CD4-positive, alpha-beta T cell (primary cell): ENCODE measurements at regions not wholly inside any gene's neighbourhood (a gene's known extent, or its start where the extent isn't known, plus 50 kb on each side); places are given as distances from the start of the nearest gene placed in this dataset.

Source experiments
- ATAC-seq: fragments of 200-7000 bp; cut with Tn5 transposase; one replicate; pipeline ENCODE4 v1.10.0; 2022; ENCODE audit warnings: mild to moderate bottlenecking; ENCODE audit not compliant: poor library complexity
- CTCF ChIA-PET: fragments of 350-600 bp; sonication (Branson Sonifier 250); formaldehyde crosslinking; loops from one replicate; lab custom pipeline; 2021; ENCODE audit warnings: antibody characterized with exemption, inconsistent platforms; lab: Charles Lee
- POLR2A ChIA-PET: fragments of 350-600 bp; sonication (Branson Sonifier 250); formaldehyde crosslinking; loops from one replicate; lab custom pipeline; 2021; ENCODE audit warnings: antibody characterized with exemption, inconsistent platforms; lab: Charles Lee
- DNase-seq, 14 experiments: peaks; one replicate each; pipeline ENCODE4 v3.0.0-alpha.2; 2013 to 2020; ENCODE audit warnings: mixed read lengths in 2 of 14
- H3K27ac ChIP-seq, 2 donors: one replicate each; pipeline versions ENCODE4 v1.5.1 to v1.7.0; 2013; ENCODE audit warnings: low read length in 2 of 2, low read depth in 1 of 2, mild to moderate bottlenecking in 1 of 2
- H3K27me3 ChIP-seq, 2 experiments: 1 replicate in 1 of 2; 2 replicates in 1 of 2; pipeline versions ENCODE4 v1.6.1 to v1.7.0; 2013; ENCODE audit warnings: low read length in 2 of 2, control low read depth in 1 of 2, mild to moderate bottlenecking in 1 of 2, moderate library complexity in 1 of 2; ENCODE audit not compliant: insufficient read depth in 2 of 2, control insufficient read depth in 1 of 2
- H3K36me3 ChIP-seq: one replicate; pipeline ENCODE4 v1.6.1; 2013; ENCODE audit warnings: low read length, control low read depth; ENCODE audit not compliant: insufficient read depth
- H3K4me1 ChIP-seq: one replicate; pipeline ENCODE4 v1.6.1; 2013; ENCODE audit warnings: low read length, control low read depth; ENCODE audit not compliant: insufficient read depth
- H3K4me3 ChIP-seq: one replicate; pipeline ENCODE4 v1.5.1; 2013; ENCODE audit warnings: mild to moderate bottlenecking, low read length, moderate library complexity
- H3K9me3 ChIP-seq, 2 experiments: 1 replicate in 1 of 2; 2 replicates in 1 of 2; pipeline versions ENCODE4 v1.6.1 to v1.7.0; 2013; ENCODE audit warnings: low read length in 2 of 2, mild to moderate bottlenecking in 2 of 2, control low read depth in 1 of 2, moderate library complexity in 1 of 2; ENCODE audit not compliant: control insufficient read depth in 1 of 2, insufficient read depth in 1 of 2
- H3K27ac Mint-ChIP-seq: one replicate; pipeline ENCODE4 v1.8.0; 2020; ENCODE audit warnings: mixed read lengths
- H3K27me3 Mint-ChIP-seq: one replicate; pipeline ENCODE4 v1.8.0; 2021; ENCODE audit warnings: mixed read lengths
- H3K36me3 Mint-ChIP-seq: one replicate; pipeline ENCODE4 v1.8.0; 2021; ENCODE audit warnings: low read depth, mixed read lengths
- H3K4me1 Mint-ChIP-seq: one replicate; pipeline ENCODE4 v1.8.0; 2021; ENCODE audit warnings: low read depth, mixed read lengths
- H3K4me3 Mint-ChIP-seq: one replicate; pipeline ENCODE4 v1.8.0; 2020; ENCODE audit warnings: mild to moderate bottlenecking, mixed read lengths
- H3K9me3 Mint-ChIP-seq: one replicate; pipeline ENCODE4 v1.8.0; 2020; ENCODE audit warnings: mixed read lengths
- CTCF ChIP-seq: fragments of 200-600 bp; IDR thresholded peaks from one replicate; pipeline ENCODE4 v1.8.0; 2022; ENCODE audit warnings: antibody characterized with exemption, mild to moderate bottlenecking
- intact Hi-C, 2 experiments: fragments of 100-400 bp; cut with DNase I in 1 of 2; cut with micrococcal nuclease in 1 of 2; formaldehyde crosslinking; loops; one replicate each; pipeline versions ENCODE4 v1.15.1 to v1.9.0; 2023 to 2025; cut with DNase I, micrococcal nuclease

GRCh38 chr1:37166005-37166404 lies 131.7 kb upstream of the GRIK3 start:
- intact Hi-C loops, result no loop called here

DNA sequence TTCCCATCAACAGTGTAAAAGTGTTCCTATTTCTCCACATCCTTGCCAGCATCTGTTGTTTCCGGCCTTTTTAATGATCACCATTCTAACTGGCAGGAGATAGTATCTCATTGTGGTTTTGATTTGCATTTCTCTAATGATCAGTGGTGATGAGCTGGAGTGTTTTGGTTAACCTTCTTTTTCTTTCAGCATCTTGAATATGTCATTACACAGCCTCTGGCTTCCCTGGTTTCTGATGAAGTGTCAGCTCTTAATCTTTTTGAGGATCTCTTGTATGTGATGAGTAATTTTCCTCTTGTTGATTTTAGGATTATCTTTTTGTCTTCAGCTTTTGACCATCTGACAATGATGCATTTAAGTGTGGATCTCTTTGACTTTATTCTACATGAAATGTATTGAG lies 133.2 kb upstream of the GRIK3 start:
- Histone ChIP-seq H3K9me3 (peaks cover 5 to 10% of the 10 kb centered on the region in 2 experiments), H3K4me1 (no peaks in the 10 kb centered on the region), H3K4me3 (no peak overlapping the region), H3K36me3 (no peaks in the 10 kb centered on the region), H3K27ac (no peak overlapping the region), H3K27me3 (peaks cover 11 to 15% of the 10 kb centered on the region in 2 experiments)
- no peak for TF ChIP-seq CTCF
- no peaks in the 10 kb centered on the region for H3K4me1 Mint-ChIP-seq
- intact Hi-C loops, result no loop called here
- H3K27ac Mint-ChIP-seq, result no peak overlapping the region
- ChIA-PET CTCF (no interaction called here), POLR2A (no interaction called here)
- peaks cover 12% of the 10 kb centered on the region for H3K9me3 Mint-ChIP-seq
- H3K36me3 Mint-ChIP-seq, result no peaks in the 10 kb centered on the region
- H3K27me3 Mint-ChIP-seq, result peaks cover 34% of the 10 kb centered on the region
- H3K4me3 Mint-ChIP-seq, result no peak overlapping the region
- ATAC-seq (no peak), DNase-seq (no peak)

More at GRCh38 chr1:37166005-37166404, 131.7 kb upstream of the GRIK3 start:
- TF ChIP-seq CTCF, result no peak
- H3K4me3 ChIP-seq, result no peak overlapping the region
- peaks cover 5 to 16% of the 10 kb centered on the region in 2 experiments for H3K9me3 ChIP-seq
- H3K27ac ChIP-seq, result no peak overlapping the region
- ChIA-PET CTCF (no interaction called here), POLR2A (no interaction called here)
- peaks cover 3 to 15% of the 10 kb centered on the region in 2 experiments for H3K27me3 ChIP-seq
- Mint-ChIP-seq H3K9me3 (peaks cover 16% of the 10 kb centered on the region), H3K4me3 (no peak overlapping the region), H3K4me1 (no peaks in the 10 kb centered on the region), H3K27ac (no peak overlapping the region), H3K36me3 (no peaks in the 10 kb centered on the region), H3K27me3 (peaks cover 34% of the 10 kb centered on the region)
- ATAC-seq, result no peak
- no peaks in the 10 kb centered on the region for H3K4me1 ChIP-seq
- DNase-seq, result no peak
- no peaks in the 10 kb centered on the region for H3K36me3 ChIP-seq

- no peaks in the 10 kb centered on the region for H3K36me3 ChIP-seq
- H3K4me3 ChIP-seq, result no peak overlapping the region
- intact Hi-C loops, result no loop called here
- H3K27me3 ChIP-seq, result peaks cover 11 to 22% of the 10 kb centered on the region in 2 experiments
- H3K36me3 Mint-ChIP-seq, result no peaks in the 10 kb centered on the region
- TF ChIP-seq CTCF, result no peak
- peaks cover 44% of the 10 kb centered on the region for H3K27me3 Mint-ChIP-seq
- no peaks in the 10 kb centered on the region for H3K4me1 Mint-ChIP-seq
- POLR2A ChIA-PET, result no interaction called here
- no peak overlapping the region for H3K4me3 Mint-ChIP-seq
- H3K9me3 ChIP-seq, result peaks cover 0 to 5% of the 10 kb centered on the region in 2 experiments
- no peak overlapping the region for H3K27ac ChIP-seq
- CTCF ChIA-PET, result no interaction called here
- H3K27ac Mint-ChIP-seq, result no peak overlapping the region
- DNase-seq (no peak), ATAC-seq (no peak)
- no peaks in the 10 kb centered on the region for H3K4me1 ChIP-seq
- peaks cover 10% of the 10 kb centered on the region for H3K9me3 Mint-ChIP-seq
These were observed 134.9 kb upstream of the GRIK3 start for GRCh38 chr1:37169241-37169640.
